Panc1 (cell line): ENCODE measurements at regions not wholly inside any gene's neighbourhood (a gene's known extent, or its start where the extent isn't known, plus 50 kb on each side); places are given as distances from the start of the nearest gene placed in this dataset.

Experiments used
- CTCF ChIP-seq: fragments of 450-650 bp; IDR thresholded peaks from 2 replicates; pipeline ENCODE4 v1.5.1; 2017; ENCODE audit warnings: mild to moderate bottlenecking
- POLR2AphosphoS5 ChIP-seq: IDR thresholded peaks from 2 replicates; pipeline ENCODE4 v1.6.1; 2012; ENCODE audit warnings: mild to moderate bottlenecking, low read depth, low read length, moderate library complexity
- SIN3A ChIP-seq: IDR thresholded peaks from 2 replicates; pipeline ENCODE4 v1.6.1; 2012; ENCODE audit warnings: low read depth, mild to moderate bottlenecking, low read length, moderate library complexity, borderline replicate concordance; ENCODE audit not compliant: insufficient read depth
- TCF7L2 ChIP-seq: IDR thresholded peaks from 2 replicates; pipeline ENCODE4 v1.6.1; 2011; ENCODE audit warnings: mild to moderate bottlenecking, low read depth, low read length, inconsistent platforms
- TF ChIP-seq, protein P1 (sequence below), 2 experiments: IDR thresholded peaks; 2 replicates each; pipeline ENCODE4 v1.6.1; 2011 to 2012; ENCODE audit warnings: low read depth in 2 of 2, control low read depth in 1 of 2, low read length in 1 of 2, mild to moderate bottlenecking in 1 of 2, moderate library complexity in 1 of 2; ENCODE audit not compliant: insufficient read depth in 1 of 2

GRCh38 chr3:135449046-135449445 lies 516.5 kb upstream of the PPP2R3A start:
- TF ChIP-seq CTCF (no peak), SIN3A (no peak), TCF7L2 (no peak), POLR2AphosphoS5 (no peak)
- TF ChIP-seq, protein P1, sequence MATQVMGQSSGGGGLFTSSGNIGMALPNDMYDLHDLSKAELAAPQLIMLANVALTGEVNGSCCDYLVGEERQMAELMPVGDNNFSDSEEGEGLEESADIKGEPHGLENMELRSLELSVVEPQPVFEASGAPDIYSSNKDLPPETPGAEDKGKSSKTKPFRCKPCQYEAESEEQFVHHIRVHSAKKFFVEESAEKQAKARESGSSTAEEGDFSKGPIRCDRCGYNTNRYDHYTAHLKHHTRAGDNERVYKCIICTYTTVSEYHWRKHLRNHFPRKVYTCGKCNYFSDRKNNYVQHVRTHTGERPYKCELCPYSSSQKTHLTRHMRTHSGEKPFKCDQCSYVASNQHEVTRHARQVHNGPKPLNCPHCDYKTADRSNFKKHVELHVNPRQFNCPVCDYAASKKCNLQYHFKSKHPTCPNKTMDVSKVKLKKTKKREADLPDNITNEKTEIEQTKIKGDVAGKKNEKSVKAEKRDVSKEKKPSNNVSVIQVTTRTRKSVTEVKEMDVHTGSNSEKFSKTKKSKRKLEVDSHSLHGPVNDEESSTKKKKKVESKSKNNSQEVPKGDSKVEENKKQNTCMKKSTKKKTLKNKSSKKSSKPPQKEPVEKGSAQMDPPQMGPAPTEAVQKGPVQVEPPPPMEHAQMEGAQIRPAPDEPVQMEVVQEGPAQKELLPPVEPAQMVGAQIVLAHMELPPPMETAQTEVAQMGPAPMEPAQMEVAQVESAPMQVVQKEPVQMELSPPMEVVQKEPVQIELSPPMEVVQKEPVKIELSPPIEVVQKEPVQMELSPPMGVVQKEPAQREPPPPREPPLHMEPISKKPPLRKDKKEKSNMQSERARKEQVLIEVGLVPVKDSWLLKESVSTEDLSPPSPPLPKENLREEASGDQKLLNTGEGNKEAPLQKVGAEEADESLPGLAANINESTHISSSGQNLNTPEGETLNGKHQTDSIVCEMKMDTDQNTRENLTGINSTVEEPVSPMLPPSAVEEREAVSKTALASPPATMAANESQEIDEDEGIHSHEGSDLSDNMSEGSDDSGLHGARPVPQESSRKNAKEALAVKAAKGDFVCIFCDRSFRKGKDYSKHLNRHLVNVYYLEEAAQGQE (IDR thresholded peaks at IDR 0.05; ENCODE audit: insufficient read depth in 1 of 2, low read depth in 2 of 2, low read length in 1 of 2): no peak
